ENCODE measurements at regions not wholly inside any gene's neighbourhood (a gene's known extent, or its start where the extent isn't known, plus 50 kb on each side); places are given as distances from the start of the nearest gene placed in this dataset.

- in situ Hi-C loops (cut with MboI) (no loop called here), intact Hi-C loops (cut with micrococcal nuclease) (loop anchor here (10.0 kb wide), 1 partner anchor 132 kb away; no protein-coding TSS in a partner anchor)
- POLR2A ChIA-PET, result no interaction called here
- peak; percentile 35; the same call in 1 of the 2 replicates for TF ChIP-seq MAFG (tag; conservative IDR thresholded peaks at IDR 0.05)
- no peak for TF ChIP-seq DEAF1 (CRISPR knock-in tag; IDR thresholded peaks at IDR 0.05)
- CTCF ChIA-PET (ENCODE audit: low intra/inter-chr PET ratio), result no interaction called here
- no peak overlapping the region for H3K4me3 ChIP-seq
- H4K20me1 ChIP-seq (replicated peaks; ENCODE audit: control insufficient read depth, insufficient read depth, low read length), result no peaks in the 10 kb centered on the region
- H2AFZ ChIP-seq (ENCODE audit: low read depth, low read length), result no peak overlapping the region
- H3K27ac ChIP-seq (ENCODE audit: extremely low read depth, low read depth, low read length), result no peak overlapping the region
- no peak overlapping the region for H3K4me2 ChIP-seq (ENCODE audit: insufficient read depth, low read length)
- no peaks in the 10 kb centered on the region for H3K4me1 ChIP-seq (replicated peaks in 1 of 2; ENCODE audit: control insufficient read depth in 2 of 2, insufficient read depth in 2 of 2, low read length in 2 of 2)
- ATAC-seq (no peak), FAIRE-seq (no peak), DNase-seq (ENCODE audit: extremely low read depth in 1 of 4, low spot score in 3 of 4) (no peak)
- no peak overlapping the region for H3K9ac ChIP-seq (ENCODE audit: insufficient read depth in 1 of 2, low read depth in 2 of 2, low read length in 2 of 2)
- H3K79me2 ChIP-seq (ENCODE audit: control insufficient read depth, insufficient read depth, low read length), result no peaks in the 10 kb centered on the region
- no TSS peak for BruUV-seq (replicated peaks)
- no peaks in the 10 kb centered on the region for H3K9me1 ChIP-seq (ENCODE audit: control insufficient read depth, insufficient read depth, low read length)
- WGBS (ENCODE audit: insufficient coverage, low coverage, missing lambda C conversion rate), result 0% methylated on average over 3 of the region's 3 CpGs
- H3K27me3 ChIP-seq (ENCODE audit: control insufficient read depth in 2 of 2, insufficient read depth in 2 of 2, low read length in 2 of 2), result no peaks in the 10 kb centered on the region; a peak in 2 of 5 replicates
- H3K36me3 ChIP-seq (ENCODE audit: control insufficient read depth, insufficient read depth, low read length), result no peaks in the 10 kb centered on the region
- H3K9me3 ChIP-seq (replicated peaks; ENCODE audit: control insufficient read depth, insufficient read depth, low read depth, low read length), result no peaks in the 10 kb centered on the region
These were observed 357.8 kb downstream of the VPS13C start for GRCh38 chr15:61702224-61703020.

GRCh38 chr15:61701455-61701854, 358.8 kb downstream of the VPS13C start:
- FAIRE-seq (no peak), DNase-seq (ENCODE audit: extremely low read depth in 1 of 4, low spot score in 3 of 4) (no peak), ATAC-seq (no peak)
- Histone ChIP-seq H3K9ac (ENCODE audit: insufficient read depth in 1 of 2, low read depth in 2 of 2, low read length in 2 of 2) (no peak overlapping the region), H3K27ac (ENCODE audit: extremely low read depth, low read depth, low read length) (no peak overlapping the region), H3K4me3 (no peak overlapping the region), H3K36me3 (ENCODE audit: control insufficient read depth, insufficient read depth, low read length) (no peaks in the 10 kb centered on the region), H3K27me3 (ENCODE audit: control insufficient read depth in 2 of 2, insufficient read depth in 2 of 2, low read length in 2 of 2) (peaks cover 0 to 3% of the 10 kb centered on the region in 2 experiments; a peak in 3 of 5 replicates), H2AFZ (ENCODE audit: low read depth, low read length) (no peak overlapping the region), H3K4me2 (ENCODE audit: insufficient read depth, low read length) (no peak overlapping the region), H3K9me3 (replicated peaks; ENCODE audit: control insufficient read depth, insufficient read depth, low read depth, low read length) (no peaks in the 10 kb centered on the region), H4K20me1 (replicated peaks; ENCODE audit: control insufficient read depth, insufficient read depth, low read length) (no peaks in the 10 kb centered on the region), H3K79me2 (ENCODE audit: control insufficient read depth, insufficient read depth, low read length) (no peaks in the 10 kb centered on the region), H3K9me1 (ENCODE audit: control insufficient read depth, insufficient read depth, low read length) (no peaks in the 10 kb centered on the region), H3K4me1 (replicated peaks in 1 of 2; ENCODE audit: control insufficient read depth in 2 of 2, insufficient read depth in 2 of 2, low read length in 2 of 2) (no peaks in the 10 kb centered on the region)
- WGBS (ENCODE audit: insufficient coverage, low coverage, missing lambda C conversion rate), result 0% methylated on average over 4 of the region's 4 CpGs
- in situ Hi-C loops (cut with MboI) (no loop called here), intact Hi-C loops (cut with micrococcal nuclease) (loop anchor here (10.0 kb wide), 1 partner anchor 133 kb away; no protein-coding TSS in a partner anchor)
- no TSS peak for BruUV-seq (replicated peaks)
- ChIA-PET POLR2A (no interaction called here), CTCF (ENCODE audit: low intra/inter-chr PET ratio) (no interaction called here)
- TF ChIP-seq PTTG1 (tag; IDR thresholded peaks at IDR 0.05; ENCODE audit: low read depth), result no peak
- no peak for TF ChIP-seq EWSR1 (IDR thresholded peaks at IDR 0.05; ENCODE audit: borderline replicate concordance, low read depth, partially characterized antibody)
- TF ChIP-seq ZBTB2 (IDR thresholded peaks at IDR 0.05), result no peak
- no peak for TF ChIP-seq NRF1 (conservative IDR thresholded peaks at IDR 0.05 in 1 of 2, IDR thresholded peaks at IDR 0.05 in 1 of 2)
- TF ChIP-seq EP300 (IDR thresholded peaks at IDR 0.05; ENCODE audit: low read length), result no peak
- no peak for TF ChIP-seq ELF1 (tag; IDR thresholded peaks at IDR 0.05)
- no peak for TF ChIP-seq FOXM1 (IDR thresholded peaks at IDR 0.05; ENCODE audit: low read depth)
- TF ChIP-seq FOXM1 (CRISPR knock-in tag; IDR thresholded peaks at IDR 0.05; ENCODE audit: low read depth), result no peak
- no peak for TF ChIP-seq ZNF282 (CRISPR knock-in tag; IDR thresholded peaks at IDR 0.05)
- no peak for TF ChIP-seq FIP1L1 (IDR thresholded peaks at IDR 0.05; ENCODE audit: low read depth, low read length, poor library complexity, severe bottlenecking)
- TF ChIP-seq SPI1 (IDR thresholded peaks at IDR 0.05; ENCODE audit: borderline replicate concordance, low read depth, low read length), result no peak
- no peak for TF ChIP-seq BCL6 (CRISPR knock-in tag; IDR thresholded peaks at IDR 0.05)

Data from K562 (cell line).